Amniotic stem cell (primary cell): ENCODE measurements at regions not wholly inside any gene's neighbourhood (a gene's known extent, or its start where the extent isn't known, plus 50 kb on each side); places are given as distances from the start of the nearest gene placed in this dataset.

ENCODE experiments used
- DNase-seq: peaks from one replicate; lab custom pipeline; 2025; lab: John Stamatoyannopoulos, UW

- no peak for DNase-seq
These were observed 242.1 kb upstream of the OSR1 start for GRCh38 chr2:19600506-19600905.

GRCh38 chr2:19598971-19599370, 240.5 kb upstream of the OSR1 start:
- DNase-seq: no peak

GRCh38 chr2:19592197-19592596, 233.8 kb upstream of the OSR1 start:
- DNase-seq: no peak

GRCh38 chr2:19589791-19590190, 231.4 kb upstream of the OSR1 start:
- DNase-seq: no peak

GRCh38 chr2:19580830-19581229, 222.4 kb upstream of the OSR1 start:
- no peak for DNase-seq

- no peak for DNase-seq
These were observed 221.8 kb upstream of the OSR1 start for GRCh38 chr2:19580264-19580663.

GRCh38 chr2:19579461-19579860, 221.0 kb upstream of the OSR1 start:
- DNase-seq: no peak

- no peak for DNase-seq
These were observed 219.3 kb upstream of the OSR1 start for GRCh38 chr2:19577723-19578122.

- no peak for DNase-seq
These were observed 218.0 kb upstream of the OSR1 start for GRCh38 chr2:19576411-19576810.

- DNase-seq: no peak
These were observed 217.2 kb upstream of the OSR1 start for GRCh38 chr2:19575641-19576040.

GRCh38 chr2:19574778-19575260, 216.4 kb upstream of the OSR1 start:
- no peak for DNase-seq

GRCh38 chr2:19573784-19574183, 215.4 kb upstream of the OSR1 start:
- no peak for DNase-seq

- DNase-seq: no peak
These were observed 213.3 kb upstream of the OSR1 start for GRCh38 chr2:19571773-19572172.

- no peak for DNase-seq
These were observed 210.9 kb upstream of the OSR1 start for GRCh38 chr2:19569300-19569791.

- DNase-seq: no peak
These were observed 210.4 kb upstream of the OSR1 start for GRCh38 chr2:19568809-19569208.

- DNase-seq: no peak
These were observed 202.4 kb upstream of the OSR1 start for GRCh38 chr2:19560785-19561184.

GRCh38 chr2:19559596-19560240, 201.3 kb upstream of the OSR1 start:
- DNase-seq: no peak

GRCh38 chr2:19556648-19557047, 198.2 kb upstream of the OSR1 start:
- DNase-seq: no peak

- no peak for DNase-seq
These were observed 196.1 kb upstream of the OSR1 start for GRCh38 chr2:19554520-19554919.

GRCh38 chr2:19552270-19552669, 193.8 kb upstream of the OSR1 start:
- no peak for DNase-seq

GRCh38 chr2:19550750-19551149, 192.3 kb upstream of the OSR1 start:
- DNase-seq: no peak

- no peak for DNase-seq
These were observed 191.4 kb upstream of the OSR1 start for GRCh38 chr2:19549821-19550220.

- no peak for DNase-seq
These were observed 189.7 kb upstream of the OSR1 start for GRCh38 chr2:19548116-19548515.

- no peak for DNase-seq
These were observed 188.9 kb upstream of the OSR1 start for GRCh38 chr2:19547321-19547720.
